ENCODE measurements at regions not wholly inside any gene's neighbourhood (a gene's known extent, or its start where the extent isn't known, plus 50 kb on each side); places are given as distances from the start of the nearest gene placed in this dataset.

DNA sequence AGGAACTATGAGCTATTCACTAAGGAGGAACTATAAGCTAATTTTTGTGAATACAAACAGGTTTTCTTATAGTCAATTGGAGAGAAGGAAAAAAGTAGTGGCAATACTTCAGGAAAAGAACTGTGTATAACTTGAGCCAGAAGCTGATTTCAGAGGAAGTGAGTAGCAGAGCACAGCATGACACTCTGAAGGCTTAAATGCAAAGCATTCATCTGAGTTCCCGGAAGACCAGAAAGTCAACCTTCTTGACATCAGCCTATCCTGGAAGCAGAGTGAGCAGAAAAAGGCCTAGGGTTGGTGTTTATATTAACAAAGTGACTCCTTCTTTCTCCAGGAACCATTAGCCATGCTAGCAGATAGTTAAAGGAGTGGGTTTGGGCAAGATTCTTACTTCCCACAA lies 545.2 kb downstream of the MRPL39 start:
- H3K4me3 ChIP-seq: no peak overlapping the region
- no peak for TF ChIP-seq POLR2A (IDR thresholded peaks at IDR 0.05)
- H3K4me1 ChIP-seq: no peaks in the 10 kb centered on the region
- H3K27me3 ChIP-seq: no peaks in the 10 kb centered on the region
- ATAC-seq (no peak), DNase-seq (no peak)
- intact Hi-C loops (cut with DNase I): no loop called here
- 10% methylated on average over 1 of the region's 1 CpG for WGBS (ENCODE audit: insufficient coverage, low coverage, low lambda C conversion rate, missing lambda C conversion rate)
- no peaks in the 10 kb centered on the region for H3K36me3 ChIP-seq
- H3K9me3 ChIP-seq: no peaks in the 10 kb centered on the region
- H3K27ac ChIP-seq: no peak overlapping the region

- no peak overlapping the region for H3K4me3 ChIP-seq
- ATAC-seq: no peak
- H3K9me3 ChIP-seq: no peaks in the 10 kb centered on the region
- H3K27ac ChIP-seq: no peak overlapping the region
- H3K4me1 ChIP-seq: no peaks in the 10 kb centered on the region
- TF ChIP-seq POLR2A (IDR thresholded peaks at IDR 0.05) (no peak), CTCF (IDR thresholded peaks at IDR 0.05) (no peak)
- no peaks in the 10 kb centered on the region for H3K27me3 ChIP-seq
- H3K36me3 ChIP-seq: no peaks in the 10 kb centered on the region
- intact Hi-C loops (cut with DNase I): no loop called here
- 14% methylated on average over 2 of the region's 2 CpGs for WGBS (ENCODE audit: insufficient coverage, low coverage, low lambda C conversion rate, missing lambda C conversion rate)
- no peak for DNase-seq
These were observed 552.6 kb downstream of the MRPL39 start for GRCh38 chr21:25054689-25055088.

DNA sequence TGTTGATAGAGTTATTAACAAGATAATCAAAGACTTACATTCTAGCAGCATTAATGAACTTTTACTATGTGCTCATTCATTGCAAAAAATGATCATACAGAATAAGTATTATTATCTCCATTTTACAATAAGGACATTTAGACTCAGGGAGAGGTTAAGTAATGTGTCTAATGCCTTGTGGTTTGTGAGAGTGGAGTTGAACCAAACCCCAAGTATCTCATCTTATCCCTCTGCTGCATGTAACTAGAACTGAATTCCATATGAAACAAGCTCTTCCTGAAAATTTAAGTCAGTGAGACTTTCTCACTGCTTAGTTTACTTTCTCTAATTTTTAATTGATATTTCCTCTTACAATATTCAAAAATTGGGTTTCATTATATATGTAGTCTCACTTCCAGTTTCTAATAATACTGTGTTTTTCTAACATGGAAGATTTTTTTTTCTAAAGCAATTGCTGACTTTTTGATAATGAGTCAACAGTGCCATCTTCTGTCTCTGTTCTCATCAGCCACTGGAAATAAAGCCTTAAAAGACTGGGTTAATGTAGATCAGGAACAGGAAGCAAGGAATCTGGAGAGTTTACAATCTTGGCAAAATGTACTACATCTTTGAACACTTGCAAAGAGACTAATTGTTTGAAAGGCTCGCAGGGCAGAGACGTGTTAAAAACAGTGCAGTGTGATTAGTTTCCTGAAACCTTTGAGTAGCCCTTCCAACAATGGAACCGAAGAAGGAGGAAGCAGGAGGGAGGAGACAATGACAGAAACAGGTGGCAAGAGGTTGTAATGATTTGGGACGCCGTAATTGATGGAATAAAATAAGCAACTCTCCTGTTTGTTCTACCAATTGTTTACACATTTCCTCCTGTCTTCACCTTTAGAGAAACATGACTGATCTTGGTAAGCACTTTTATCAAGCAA lies 567.6 kb downstream of the MRPL39 start:
- Histone ChIP-seq H3K36me3 (no peaks in the 10 kb centered on the region), H3K4me3 (no peak overlapping the region), H3K27me3 (no peaks in the 10 kb centered on the region), H3K27ac (no peak overlapping the region), H3K9me3 (no peaks in the 10 kb centered on the region), H3K4me1 (no peaks in the 10 kb centered on the region)
- DNase-seq (no peak), ATAC-seq (peak; percentile 50 to 64 (median 55))
- WGBS (ENCODE audit: insufficient coverage, low coverage, low lambda C conversion rate, missing lambda C conversion rate): 2% methylated on average over 5 of the region's 5 CpGs
- intact Hi-C loops (cut with DNase I): no loop called here
- TF ChIP-seq POLR2A (IDR thresholded peaks at IDR 0.05) (no peak), CTCF (IDR thresholded peaks at IDR 0.05) (peak; percentile 19 to 50 (median 34))

DNA sequence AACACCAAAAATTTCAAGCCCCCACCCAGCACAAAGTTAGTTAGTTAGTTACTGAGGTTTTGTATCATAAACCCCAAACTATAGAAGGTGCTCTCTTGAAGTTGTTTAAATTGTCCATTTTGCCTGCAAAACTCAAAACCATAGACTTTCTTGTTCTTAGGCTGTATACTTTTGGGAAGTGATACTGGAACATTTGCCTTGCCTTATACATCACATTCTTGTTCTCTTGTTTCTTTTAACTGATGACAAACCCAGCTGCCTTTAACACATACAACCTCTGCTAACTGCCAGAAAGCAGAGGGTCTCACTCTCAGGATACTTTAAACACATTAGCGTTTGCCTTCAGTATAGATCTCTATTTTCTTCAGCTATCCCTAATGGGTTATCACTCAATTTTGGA lies 570.5 kb downstream of the MRPL39 start:
- Histone ChIP-seq H3K27me3 (no peaks in the 10 kb centered on the region), H3K4me3 (no peak overlapping the region), H3K9me3 (no peaks in the 10 kb centered on the region), H3K4me1 (no peaks in the 10 kb centered on the region), H3K27ac (no peak overlapping the region), H3K36me3 (no peaks in the 10 kb centered on the region)
- no peak for DNase-seq
- TF ChIP-seq POLR2A (IDR thresholded peaks at IDR 0.05) (no peak), CTCF (IDR thresholded peaks at IDR 0.05) (no peak)
- intact Hi-C loops (cut with DNase I): no loop called here
- ATAC-seq: no peak
- WGBS (ENCODE audit: insufficient coverage, low coverage, low lambda C conversion rate, missing lambda C conversion rate): 86% methylated on average over 1 of the region's 1 CpG

DNA sequence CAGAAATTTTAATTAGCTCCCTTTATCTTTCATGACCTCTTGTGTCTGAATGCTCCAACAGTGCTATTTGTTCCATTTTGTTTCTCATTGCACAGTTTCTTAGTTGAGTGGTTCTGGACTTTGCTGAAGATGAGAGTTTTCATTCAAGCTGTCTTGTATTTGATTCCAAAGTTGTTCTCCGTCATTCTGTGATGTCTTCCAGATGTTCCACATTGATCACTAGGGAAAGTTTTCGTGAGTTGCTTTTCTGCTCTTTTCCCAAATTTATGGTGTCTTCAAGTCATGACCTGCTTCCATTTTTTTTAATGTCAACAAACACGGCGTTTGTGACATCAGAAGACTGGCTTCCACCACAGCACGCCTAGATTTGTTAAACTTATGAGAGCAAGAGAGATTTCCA lies 575.5 kb downstream of the MRPL39 start:
- ATAC-seq (no peak), DNase-seq (no peak)
- H3K9me3 ChIP-seq: no peaks in the 10 kb centered on the region
- WGBS (ENCODE audit: insufficient coverage, low coverage, low lambda C conversion rate, missing lambda C conversion rate): 39% methylated on average over 5 of the region's 5 CpGs
- no peaks in the 10 kb centered on the region for H3K36me3 ChIP-seq
- intact Hi-C loops (cut with DNase I): no loop called here
- H3K4me1 ChIP-seq: no peaks in the 10 kb centered on the region
- no peaks in the 10 kb centered on the region for H3K27me3 ChIP-seq
- no peak overlapping the region for H3K4me3 ChIP-seq
- no peak overlapping the region for H3K27ac ChIP-seq
- no peak for TF ChIP-seq CTCF (IDR thresholded peaks at IDR 0.05)
- no peak for TF ChIP-seq POLR2A (IDR thresholded peaks at IDR 0.05)
